ENCODE measurements at regions not wholly inside any gene's neighbourhood (a gene's known extent, or its start where the extent isn't known, plus 50 kb on each side); places are given as distances from the start of the nearest gene placed in this dataset.

DNA sequence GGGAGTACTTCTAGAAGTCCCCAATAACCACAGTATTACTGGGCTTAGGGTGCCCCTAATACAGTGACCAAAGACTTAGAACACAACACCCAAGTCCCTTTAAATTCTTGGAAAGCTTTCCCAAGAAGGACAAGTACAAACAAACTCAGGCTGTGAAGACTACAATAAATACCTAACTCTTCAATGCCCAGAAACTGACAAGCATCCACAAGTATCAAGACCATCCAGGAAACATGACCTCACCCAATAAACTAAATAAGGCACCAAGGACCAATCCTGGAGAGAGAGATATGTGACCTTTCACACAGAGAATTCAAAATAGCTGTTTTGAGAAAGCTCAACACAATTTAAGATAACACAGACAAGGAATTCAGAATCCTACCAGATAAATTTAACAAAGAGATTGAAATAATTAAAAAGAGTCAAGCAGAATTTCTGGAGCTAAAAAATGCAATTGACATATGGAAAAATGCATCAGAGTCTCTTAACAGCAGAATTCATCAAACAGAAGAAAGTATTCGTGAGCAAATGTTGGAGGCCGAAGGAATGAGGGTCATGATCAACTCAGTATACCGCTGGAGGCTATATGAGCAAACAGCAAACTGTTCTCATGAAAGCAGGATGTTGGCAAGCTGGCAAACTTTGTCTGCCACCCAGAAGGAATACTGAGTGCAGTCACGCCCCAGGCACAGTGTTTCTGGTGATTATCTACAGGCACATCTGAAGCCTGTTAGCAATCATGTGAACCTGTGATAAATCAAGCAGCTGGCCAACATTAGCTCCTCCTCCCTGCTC, 87.0 kb upstream of the NECTIN3 start:
- H3K4me2 ChIP-seq (ENCODE audit: insufficient read depth, insufficient read length, low read length): no peak overlapping the region
- no peak overlapping the region for H3K9ac ChIP-seq (ENCODE audit: extremely low read depth, insufficient read length, low read length)
- H3K14ac ChIP-seq (ENCODE audit: insufficient read depth, low read length): no peak overlapping the region
- Mint-ChIP-seq H3K27me3 (ENCODE audit: low read depth) (no peaks in the 10 kb centered on the region), H3K36me3 (ENCODE audit: insufficient read depth in 1 of 3, low read depth in 3 of 3) (peaks cover 0 to 7% (median 0%) of the 10 kb centered on the region in 3 experiments; a peak in 3 of 7 replicates), H3K9me3 (0 out of 5 replicates have a peak, but pooled peaks cover 0 to 4% of the 10 kb centered on the region in 2 experiments), H3K4me3 (no peak overlapping the region), H3K27ac (no peak overlapping the region), H3K4me1 (no peaks in the 10 kb centered on the region)
- H2BK5ac ChIP-seq (ENCODE audit: insufficient read length, low read length): no peak overlapping the region
- WGBS (ENCODE audit: extremely low coverage, insufficient read length, low lambda C conversion rate): no CpG with 5 or more reads among the region's 4 CpGs
- no peak overlapping the region for H4K91ac ChIP-seq (ENCODE audit: insufficient read length, low read depth, low read length)
- H4K20me1 ChIP-seq (ENCODE audit: control insufficient read depth, insufficient read depth, insufficient read length): no peaks in the 10 kb centered on the region
- H3K27ac ChIP-seq (ENCODE audit: insufficient read length, low read depth, low read length): no peak overlapping the region
- no peak overlapping the region for H3K23ac ChIP-seq (ENCODE audit: insufficient read length, low read depth, low read length)
- no peaks in the 10 kb centered on the region for H3K79me2 ChIP-seq (ENCODE audit: insufficient read depth, low read length)
- H3K56ac ChIP-seq (ENCODE audit: insufficient read length, low read depth, low read length): no peak overlapping the region
- no peaks in the 10 kb centered on the region for H3K27me3 ChIP-seq (ENCODE audit: insufficient read depth, low read length)
- no peak for DNase-seq
- H2AK5ac ChIP-seq (ENCODE audit: insufficient read length, low read length): no peak overlapping the region
- no peaks in the 10 kb centered on the region for H3K23me2 ChIP-seq (ENCODE audit: insufficient read length, low read depth, low read length, poor library complexity, severe bottlenecking)
- no peaks in the 10 kb centered on the region for H3K9me3 ChIP-seq (ENCODE audit: control insufficient read depth, low read depth, low read length)
- H4K5ac ChIP-seq (ENCODE audit: insufficient read length, low read depth, low read length): no peak overlapping the region
- no peak overlapping the region for H2BK15ac ChIP-seq (ENCODE audit: low read depth, low read length)
- no peak overlapping the region for H2AFZ ChIP-seq (ENCODE audit: low read length)
- no peak overlapping the region for H3K18ac ChIP-seq (ENCODE audit: insufficient read length, low read depth, low read length)
- H4K8ac ChIP-seq (replicated peaks; ENCODE audit: insufficient read length, low read depth, low read length): no peak overlapping the region
- no peaks in the 10 kb centered on the region for H3K4me1 ChIP-seq (ENCODE audit: insufficient read depth, low read length)
- no peak overlapping the region for H2BK12ac ChIP-seq (ENCODE audit: insufficient read length, low read depth, low read length)
- TF ChIP-seq, protein P1, sequence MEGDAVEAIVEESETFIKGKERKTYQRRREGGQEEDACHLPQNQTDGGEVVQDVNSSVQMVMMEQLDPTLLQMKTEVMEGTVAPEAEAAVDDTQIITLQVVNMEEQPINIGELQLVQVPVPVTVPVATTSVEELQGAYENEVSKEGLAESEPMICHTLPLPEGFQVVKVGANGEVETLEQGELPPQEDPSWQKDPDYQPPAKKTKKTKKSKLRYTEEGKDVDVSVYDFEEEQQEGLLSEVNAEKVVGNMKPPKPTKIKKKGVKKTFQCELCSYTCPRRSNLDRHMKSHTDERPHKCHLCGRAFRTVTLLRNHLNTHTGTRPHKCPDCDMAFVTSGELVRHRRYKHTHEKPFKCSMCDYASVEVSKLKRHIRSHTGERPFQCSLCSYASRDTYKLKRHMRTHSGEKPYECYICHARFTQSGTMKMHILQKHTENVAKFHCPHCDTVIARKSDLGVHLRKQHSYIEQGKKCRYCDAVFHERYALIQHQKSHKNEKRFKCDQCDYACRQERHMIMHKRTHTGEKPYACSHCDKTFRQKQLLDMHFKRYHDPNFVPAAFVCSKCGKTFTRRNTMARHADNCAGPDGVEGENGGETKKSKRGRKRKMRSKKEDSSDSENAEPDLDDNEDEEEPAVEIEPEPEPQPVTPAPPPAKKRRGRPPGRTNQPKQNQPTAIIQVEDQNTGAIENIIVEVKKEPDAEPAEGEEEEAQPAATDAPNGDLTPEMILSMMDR (conservative IDR thresholded peaks at IDR 0.05): no peak
- no peaks in the 10 kb centered on the region for H3K79me1 ChIP-seq (ENCODE audit: insufficient read depth, low read depth, low read length, poor library complexity, severe bottlenecking)
- H3T11ph ChIP-seq (ENCODE audit: low read length): no peak overlapping the region
- no peak overlapping the region for H2BK20ac ChIP-seq (ENCODE audit: low read depth, low read length, poor library complexity, severe bottlenecking)
- no peak overlapping the region for H3K4ac ChIP-seq (ENCODE audit: low read depth, low read length)
- no peak overlapping the region for H2BK120ac ChIP-seq (ENCODE audit: low read depth, low read length, poor library complexity, severe bottlenecking)

Measured in H9 (cell line).